ENCODE measurements at regions not wholly inside any gene's neighbourhood (a gene's known extent, or its start where the extent isn't known, plus 50 kb on each side); places are given as distances from the start of the nearest gene placed in this dataset.

- TF ChIP-seq REST (IDR thresholded peaks at IDR 0.05; ENCODE audit: unreplicated experiment): no peak
- TF ChIP-seq CTCF (conservative IDR thresholded peaks at IDR 0.05; ENCODE audit: low read depth in 2 of 2): no peak
These were observed 244.6 kb upstream of the BOD1L1 start for GRCh38 chr4:13872155-13872554.

Data from GM23338 (cell line).